Activated naive CD4-positive, alpha-beta T cell treated with anti-CD3 and anti-CD28 coated beads, Interleukin-2, amount 50 U/mL, for 72 hours (primary cell): ENCODE measurements at regions not wholly inside any gene's neighbourhood (a gene's known extent, or its start where the extent isn't known, plus 50 kb on each side); places are given as distances from the start of the nearest gene placed in this dataset.
"Not testable (repeated sequence)": the region's sequence is repeated elsewhere in the genome, so short reads cannot be mapped to it uniquely, and the experiment has no call there.

Source experiments
- ATAC-seq, 2 donors: fragments of 150-1000 bp; cut with Tn5 transposase; 2 replicates each; pipeline ENCODE4 v1.10.0; 2021; ENCODE audit warnings: mild to moderate bottlenecking in 2 of 2, moderate library complexity in 2 of 2
- DNase-seq, 2 donors: peaks; one replicate each; pipeline ENCODE4 v3.0.0; 2021 to 2022; ENCODE audit warnings: low spot score in 2 of 2
- H3K27ac Mint-ChIP-seq, 2 donors: one replicate each; pipeline ENCODE4 v1.8.0; 2022; ENCODE audit warnings: mild to moderate bottlenecking in 2 of 2, mixed read lengths in 2 of 2
- H3K36me3 Mint-ChIP-seq, 2 donors: one replicate each; pipeline ENCODE4 v1.8.0; 2022; ENCODE audit warnings: mixed read lengths in 2 of 2
- H3K9me3 Mint-ChIP-seq, 2 donors: one replicate each; pipeline ENCODE4 v1.8.0; 2022; ENCODE audit warnings: mixed read lengths in 2 of 2

GRCh38 chr9:85130764-85131163 lies 461.2 kb downstream of the NTRK2 start:
- Mint-ChIP-seq H3K36me3 (no peaks in the 10 kb centered on the region), H3K9me3 (peaks cover 3 to 10% of the 10 kb centered on the region in 2 donors), H3K27ac (no peak overlapping the region)
- DNase-seq (no peak), ATAC-seq (no peak)

- Mint-ChIP-seq H3K36me3 (no peaks in the 10 kb centered on the region), H3K27ac (no peak overlapping the region), H3K9me3 (peaks cover 0 to 7% of the 10 kb centered on the region in 2 donors)
- no peak for ATAC-seq
- DNase-seq: no peak
These were observed 460.7 kb downstream of the NTRK2 start for GRCh38 chr9:85130260-85130659.

- no peak overlapping the region for H3K27ac Mint-ChIP-seq
- H3K9me3 Mint-ChIP-seq: peaks cover 7% of the 10 kb centered on the region in 2 donors
- H3K36me3 Mint-ChIP-seq: no peaks in the 10 kb centered on the region
- ATAC-seq: no peak
- no peak for DNase-seq
These were observed 460.0 kb downstream of the NTRK2 start for GRCh38 chr9:85129514-85129913.

- DNase-seq (no peak), ATAC-seq (no peak)
- Mint-ChIP-seq H3K27ac (no peak overlapping the region), H3K9me3 (no peaks in the 10 kb centered on the region), H3K36me3 (no peaks in the 10 kb centered on the region)
These were observed 449.6 kb downstream of the NTRK2 start for GRCh38 chr9:85118990-85119755.

GRCh38 chr9:85117831-85118230 lies 448.3 kb downstream of the NTRK2 start:
- no peak for ATAC-seq
- Mint-ChIP-seq H3K36me3 (no peaks in the 10 kb centered on the region), H3K9me3 (no peaks in the 10 kb centered on the region), H3K27ac (no peak overlapping the region)
- DNase-seq: no peak

- Mint-ChIP-seq H3K9me3 (no peaks in the 10 kb centered on the region), H3K36me3 (no peaks in the 10 kb centered on the region), H3K27ac (no peak overlapping the region)
- no peak for DNase-seq
- no peak for ATAC-seq
These were observed 445.9 kb downstream of the NTRK2 start for GRCh38 chr9:85115473-85115872.

- Mint-ChIP-seq H3K27ac (no peak overlapping the region), H3K9me3 (no peaks in the 10 kb centered on the region), H3K36me3 (no peaks in the 10 kb centered on the region)
- DNase-seq: no peak
- no peak for ATAC-seq
These were observed 445.3 kb downstream of the NTRK2 start for GRCh38 chr9:85114799-85115198.

GRCh38 chr9:85112933-85113418 lies 443.4 kb downstream of the NTRK2 start:
- no peak for DNase-seq
- no peak overlapping the region for H3K27ac Mint-ChIP-seq
- no peaks in the 10 kb centered on the region for H3K36me3 Mint-ChIP-seq
- ATAC-seq: no peak
- H3K9me3 Mint-ChIP-seq: no peaks in the 10 kb centered on the region

- ATAC-seq (no peak), DNase-seq (no peak)
- H3K27ac Mint-ChIP-seq: no peak overlapping the region
- no peaks in the 10 kb centered on the region for H3K9me3 Mint-ChIP-seq
- H3K36me3 Mint-ChIP-seq: no peaks in the 10 kb centered on the region
These were observed 442.9 kb downstream of the NTRK2 start for GRCh38 chr9:85112391-85112790.

GRCh38 chr9:85108746-85109145 lies 439.2 kb downstream of the NTRK2 start:
- Mint-ChIP-seq H3K27ac (no peak overlapping the region), H3K36me3 (no peaks in the 10 kb centered on the region), H3K9me3 (no peaks in the 10 kb centered on the region)
- ATAC-seq: no peak
- no peak for DNase-seq

GRCh38 chr9:85108229-85108628 lies 438.7 kb downstream of the NTRK2 start:
- H3K36me3 Mint-ChIP-seq: no peaks in the 10 kb centered on the region
- H3K27ac Mint-ChIP-seq: no peak overlapping the region
- ATAC-seq: no peak
- no peak for DNase-seq
- no peaks in the 10 kb centered on the region for H3K9me3 Mint-ChIP-seq

GRCh38 chr9:85089188-85089969 lies 419.9 kb downstream of the NTRK2 start:
- DNase-seq (no peak), ATAC-seq (no peak)
- Mint-ChIP-seq H3K36me3 (no peaks in the 10 kb centered on the region), H3K9me3 (peaks cover 0 to 4% of the 10 kb centered on the region in 2 donors), H3K27ac (no peak overlapping the region)

- H3K27ac Mint-ChIP-seq: no peak overlapping the region
- peaks cover 0 to 5% of the 10 kb centered on the region in 2 donors for H3K9me3 Mint-ChIP-seq
- H3K36me3 Mint-ChIP-seq: peaks cover 0 to 4% of the 10 kb centered on the region in 2 donors
- no peak for ATAC-seq
- DNase-seq: no peak
These were observed 412.4 kb downstream of the NTRK2 start for GRCh38 chr9:85081963-85082362.

GRCh38 chr9:85079349-85079748 lies 409.8 kb downstream of the NTRK2 start:
- H3K9me3 Mint-ChIP-seq: peaks cover 4 to 5% of the 10 kb centered on the region in 2 donors
- no peak overlapping the region for H3K27ac Mint-ChIP-seq
- DNase-seq: no peak
- ATAC-seq: no peak
- peaks cover 0 to 11% of the 10 kb centered on the region in 2 donors for H3K36me3 Mint-ChIP-seq

GRCh38 chr9:85077944-85078343 lies 408.4 kb downstream of the NTRK2 start:
- ATAC-seq (no peak), DNase-seq (no peak)
- Mint-ChIP-seq H3K36me3 (peaks cover 0 to 11% of the 10 kb centered on the region in 2 donors), H3K27ac (no peak overlapping the region), H3K9me3 (peaks cover 4 to 5% of the 10 kb centered on the region in 2 donors)

- not testable (repeated sequence) for H3K9me3 Mint-ChIP-seq, ATAC-seq, H3K27ac Mint-ChIP-seq, DNase-seq
- H3K36me3 Mint-ChIP-seq: peaks cover 0 to 11% of the 10 kb centered on the region in 2 donors
These were observed 407.6 kb downstream of the NTRK2 start for GRCh38 chr9:85077146-85077545.
